H7 (cell line): ENCODE measurements at regions not wholly inside any gene's neighbourhood (a gene's known extent, or its start where the extent isn't known, plus 50 kb on each side); places are given as distances from the start of the nearest gene placed in this dataset.
"Not testable (repeated sequence)": the region's sequence is repeated elsewhere in the genome, so short reads cannot be mapped to it uniquely, and the experiment has no call there.

Experiments used
- DNase-seq: peaks from one replicate; pipeline ENCODE4 v3.0.0; 2012
- H3K27me3 ChIP-seq: 2 replicates; pipeline ENCODE4 v1.6.0; 2011; ENCODE audit warnings: mild to moderate bottlenecking, low read length; ENCODE audit not compliant: control insufficient read depth, insufficient read depth
- H3K36me3 ChIP-seq: replicated peaks from 2 replicates; pipeline ENCODE4 v1.5.1; 2011; ENCODE audit warnings: low read length; ENCODE audit not compliant: control insufficient read depth, insufficient read depth
- H3K4me3 ChIP-seq: 2 replicates; pipeline ENCODE4 v1.5.1; 2011; ENCODE audit warnings: low read depth, mild to moderate bottlenecking, control low read depth, low read length, moderate library complexity; ENCODE audit not compliant: insufficient read depth

DNA sequence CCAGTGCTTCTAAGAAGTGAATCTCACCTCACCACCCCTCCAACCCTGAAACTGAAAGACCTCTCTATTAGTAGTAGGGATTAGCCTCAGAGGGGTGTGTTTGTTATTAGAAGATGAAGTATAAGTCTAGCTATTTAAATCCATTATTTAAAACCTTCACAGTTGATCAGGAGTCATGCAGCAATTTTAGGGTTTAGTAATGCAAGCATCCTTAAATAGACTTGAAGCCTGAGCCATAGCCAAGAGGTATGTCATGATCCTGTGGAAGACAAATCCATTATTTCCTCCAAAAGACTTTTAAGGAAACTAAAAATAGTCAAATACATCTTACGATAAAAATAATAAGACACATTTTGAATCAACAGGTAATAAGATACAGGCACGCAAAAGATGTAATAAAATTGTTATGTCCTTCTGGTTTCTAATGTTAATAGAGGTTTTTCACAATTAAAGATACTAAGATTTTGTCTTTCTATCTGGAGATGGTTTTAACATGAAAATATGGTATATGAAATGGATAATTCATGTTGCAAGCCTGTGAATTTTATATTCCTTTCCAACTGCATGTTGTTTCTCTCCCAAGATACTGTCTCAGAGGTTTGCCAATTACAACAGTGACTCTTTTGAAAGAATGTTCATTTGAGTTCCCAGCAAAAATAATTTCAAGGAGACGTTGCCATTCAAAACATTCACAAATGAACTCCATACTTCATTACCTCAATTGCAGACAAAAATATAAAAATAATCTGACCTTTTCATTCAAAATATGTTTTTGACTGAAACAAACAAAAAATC lies 68.0 kb downstream of the LUZP4 start:
- H3K4me3 ChIP-seq: no peak overlapping the region
- no peak for DNase-seq
- no peaks in the 10 kb centered on the region for H3K36me3 ChIP-seq

DNA sequence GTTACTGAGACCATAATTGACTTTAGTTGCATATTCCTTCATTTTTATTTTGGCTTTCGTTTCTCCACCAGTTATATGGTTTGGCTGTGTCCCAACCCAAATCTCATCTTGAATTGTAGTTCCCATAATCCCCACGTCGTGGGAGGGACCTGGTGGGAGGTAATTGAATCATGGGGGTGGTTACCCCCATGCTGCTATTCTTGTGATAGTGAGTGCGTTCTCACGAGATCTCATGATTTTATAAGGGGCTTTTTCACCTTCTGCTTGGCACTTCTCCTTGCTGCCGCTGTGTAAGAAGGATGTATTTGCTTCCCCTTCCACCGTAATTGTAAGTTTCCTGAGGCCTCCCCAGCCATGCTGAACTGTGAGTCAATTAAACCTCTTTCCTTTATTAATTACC lies 70.0 kb downstream of the LUZP4 start:
- H3K36me3 ChIP-seq, DNase-seq, H3K4me3 ChIP-seq, H3K27me3 ChIP-seq: not testable (repeated sequence)

More for the DNA sequence above, 68.0 kb downstream of the LUZP4 start:
- H3K27me3 ChIP-seq: no peaks in the 10 kb centered on the region; the same call in 1 of the 2 replicates

DNA sequence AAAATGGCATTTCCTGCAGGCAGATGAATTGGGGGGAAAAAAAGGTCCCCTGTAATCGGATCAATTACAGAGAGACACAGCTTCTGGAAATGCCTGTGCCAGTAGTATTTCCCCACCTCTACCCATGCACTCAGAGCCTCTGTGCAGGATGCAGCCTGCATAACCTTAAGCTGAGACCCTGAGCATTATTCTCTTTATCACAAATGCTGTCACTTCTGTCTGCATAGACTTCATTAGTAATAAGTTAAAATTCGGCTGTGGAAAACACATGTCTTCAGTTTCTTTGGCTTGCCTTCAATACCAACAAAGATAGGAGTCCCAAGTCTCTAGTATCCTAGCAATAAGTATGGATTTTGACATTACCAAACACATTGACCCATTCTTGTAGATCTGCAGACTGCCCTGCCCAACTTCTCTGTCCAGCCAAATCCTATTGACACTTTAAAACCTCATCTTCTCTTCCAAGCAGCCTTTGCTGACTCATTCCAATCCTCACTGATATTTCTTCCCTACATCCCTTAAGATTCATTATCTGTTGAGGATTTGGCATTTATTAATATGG lies 70.8 kb downstream of the LUZP4 start:
- Histone ChIP-seq H3K27me3 (no peaks in the 10 kb centered on the region; the same call in 1 of the 2 replicates), H3K4me3 (no peak overlapping the region), H3K36me3 (no peaks in the 10 kb centered on the region)
- DNase-seq: no peak

DNA sequence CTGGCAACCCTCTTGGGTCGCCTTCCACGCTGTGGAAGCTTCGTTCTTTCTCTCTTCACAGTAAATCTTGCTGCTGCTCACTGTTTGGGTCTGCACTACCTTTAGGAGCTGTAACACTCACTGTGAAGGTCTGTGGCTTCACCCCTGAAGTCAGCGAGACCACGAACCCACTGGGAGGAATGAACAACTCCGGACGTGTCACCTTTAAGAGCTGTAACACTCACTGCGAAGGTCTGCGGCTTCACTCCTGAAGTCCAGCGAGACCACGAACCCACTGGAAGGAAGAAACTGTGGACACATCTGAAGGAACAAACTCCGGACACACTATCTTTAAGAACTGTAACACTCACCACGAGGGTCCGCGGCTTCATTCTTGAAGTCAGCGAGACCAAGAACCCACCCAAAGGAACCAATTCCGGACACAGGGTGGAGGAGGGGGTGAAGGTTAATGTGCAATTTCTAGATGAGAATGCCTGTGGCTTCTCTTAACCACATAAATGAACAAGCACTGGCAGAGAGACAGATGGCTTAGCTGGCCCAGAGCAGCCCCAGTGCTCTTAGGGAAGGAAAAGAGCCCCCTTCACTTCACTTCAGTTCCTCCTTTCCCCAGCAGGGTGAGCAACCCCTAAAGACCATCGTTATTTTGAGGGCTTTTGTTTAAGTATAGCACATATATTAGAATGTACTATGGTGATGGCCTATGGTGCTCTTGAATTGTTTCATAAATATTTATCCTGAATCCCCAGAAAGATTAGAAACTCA lies 73.0 kb downstream of the LUZP4 start:
- Histone ChIP-seq H3K36me3 (no peaks in the 10 kb centered on the region), H3K27me3 (no peaks in the 10 kb centered on the region; the same call in 1 of the 2 replicates), H3K4me3 (no peak overlapping the region)
- peak; percentile 21 for DNase-seq

DNA sequence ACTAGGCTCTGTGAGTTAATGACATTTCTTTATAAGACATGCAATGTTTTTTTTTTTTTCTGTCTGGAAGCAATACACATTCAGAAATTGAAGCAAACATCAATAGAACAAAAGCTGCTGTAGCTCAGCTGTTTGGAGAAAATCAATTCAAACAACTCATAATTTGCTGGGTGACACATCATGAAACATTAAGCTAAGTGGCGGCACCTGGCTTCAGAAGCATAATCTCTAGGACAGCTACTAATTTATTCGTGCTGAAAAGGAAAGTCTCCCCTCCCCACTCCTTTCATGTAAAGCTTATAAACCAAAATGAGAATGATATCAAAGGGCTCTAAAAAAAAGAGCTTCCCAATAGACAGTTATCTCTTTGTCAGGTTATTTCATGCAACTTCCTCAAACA lies 73.9 kb downstream of the LUZP4 start:
- Histone ChIP-seq H3K27me3 (no peaks in the 10 kb centered on the region), H3K4me3 (no peak overlapping the region), H3K36me3 (no peaks in the 10 kb centered on the region)
- DNase-seq: no peak

DNA sequence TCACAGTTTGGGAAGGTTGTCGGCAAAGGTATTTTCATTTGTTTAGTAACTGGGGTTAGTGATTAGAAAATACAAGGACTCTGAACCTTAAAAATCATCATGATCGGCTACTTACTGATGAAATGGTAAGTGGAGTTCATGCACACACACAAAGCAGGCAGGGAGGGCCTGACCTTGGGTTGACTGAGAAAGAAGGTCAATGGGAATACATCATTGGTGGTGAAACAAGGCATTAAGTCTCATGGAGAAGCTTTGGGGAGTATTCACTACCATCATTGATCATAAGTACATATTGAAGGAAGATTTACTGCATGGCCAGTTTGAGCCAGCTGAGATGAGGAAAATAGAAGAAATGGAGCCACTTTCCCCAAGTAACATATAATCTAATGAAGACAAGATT lies 74.4 kb downstream of the LUZP4 start:
- no peaks in the 10 kb centered on the region for H3K27me3 ChIP-seq
- no peak overlapping the region for H3K4me3 ChIP-seq
- DNase-seq: no peak
- no peaks in the 10 kb centered on the region for H3K36me3 ChIP-seq

DNA sequence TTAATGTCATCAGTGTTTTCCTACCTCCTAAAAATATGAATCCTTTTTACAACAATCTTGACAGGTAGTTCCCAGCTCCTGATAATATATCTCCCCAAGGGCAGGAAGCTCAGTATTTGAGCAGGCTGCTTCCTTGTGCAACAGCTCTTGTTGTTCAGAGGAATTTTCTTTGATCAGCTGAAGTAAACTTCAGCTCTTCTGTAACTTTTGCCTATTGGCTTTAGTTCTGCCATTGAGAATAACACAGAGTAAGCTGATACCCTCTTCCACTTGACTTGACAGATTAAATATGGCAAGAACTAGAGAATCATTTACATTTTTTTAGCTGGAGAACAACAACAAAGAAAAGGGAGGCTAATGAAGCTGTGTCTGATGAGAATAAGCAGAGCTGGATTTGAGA lies 75.2 kb downstream of the LUZP4 start:
- Histone ChIP-seq H3K36me3 (no peaks in the 10 kb centered on the region), H3K27me3 (no peaks in the 10 kb centered on the region), H3K4me3 (no peak overlapping the region)
- no peak for DNase-seq

DNA sequence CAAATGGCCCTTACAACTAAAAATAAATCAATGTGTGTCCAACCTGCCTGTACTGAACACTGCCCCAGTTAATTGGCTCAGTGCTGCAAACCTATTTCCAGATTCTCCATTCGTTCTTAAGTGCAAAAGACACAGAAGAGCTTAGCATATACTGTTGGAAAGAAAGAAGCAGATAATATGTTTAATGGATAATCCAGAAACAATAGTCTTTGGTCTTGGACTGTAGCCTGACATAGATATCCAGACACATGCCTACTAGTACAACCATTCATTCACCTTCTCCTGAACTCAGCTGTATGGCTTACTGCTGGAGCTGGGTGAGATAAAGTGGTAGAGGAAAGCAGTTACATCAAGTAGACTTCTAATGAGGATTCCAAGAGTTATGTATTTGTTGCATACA lies 77.0 kb downstream of the LUZP4 start:
- Histone ChIP-seq H3K27me3 (no peaks in the 10 kb centered on the region), H3K4me3 (no peak overlapping the region)
- no peak for DNase-seq

DNA sequence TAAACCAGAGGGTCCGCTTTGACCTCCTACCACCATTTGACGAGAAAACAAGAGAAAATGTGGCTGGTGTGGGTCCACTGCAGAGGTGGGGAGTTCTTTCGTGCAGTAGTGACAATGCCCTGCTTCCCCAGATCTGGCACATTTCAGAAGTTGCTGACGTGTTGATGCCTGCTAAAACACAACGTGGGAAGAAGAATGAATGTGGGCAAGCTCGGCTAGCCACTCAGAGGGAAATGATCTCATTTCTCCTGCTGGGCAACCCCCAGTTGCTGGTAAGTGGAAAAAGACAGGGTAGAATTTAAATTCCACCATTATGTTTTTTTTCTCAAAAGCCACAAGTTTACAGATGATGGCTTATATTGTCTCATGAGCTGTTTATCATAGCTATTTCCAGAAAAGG lies 77.9 kb downstream of the LUZP4 start:
- no peak for DNase-seq
- Histone ChIP-seq H3K4me3 (no peak overlapping the region), H3K36me3 (no peaks in the 10 kb centered on the region), H3K27me3 (no peaks in the 10 kb centered on the region)

More for the DNA sequence above, 77.0 kb downstream of the LUZP4 start:
- H3K36me3 ChIP-seq: no peaks in the 10 kb centered on the region

DNA sequence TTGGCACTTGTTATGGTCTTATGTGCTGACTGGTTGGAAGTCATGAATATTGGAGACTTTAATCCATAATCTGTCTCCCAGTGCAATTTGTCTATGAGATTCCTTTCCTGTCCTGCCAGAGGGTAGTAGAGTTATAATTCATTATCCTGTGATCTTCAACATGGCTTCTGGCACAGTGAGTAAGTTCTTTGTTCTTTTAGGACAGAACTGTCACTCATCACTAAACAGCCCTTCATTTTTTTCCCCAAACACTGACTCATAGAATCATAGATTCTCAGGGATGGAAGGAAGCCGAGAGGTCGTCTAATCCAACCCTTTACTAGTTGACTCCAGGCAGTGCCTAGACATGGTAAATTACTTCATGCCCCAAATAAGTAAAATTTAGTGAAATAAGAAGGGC lies 78.4 kb downstream of the LUZP4 start:
- H3K4me3 ChIP-seq: no peak overlapping the region
- no peaks in the 10 kb centered on the region for H3K36me3 ChIP-seq
- no peak for DNase-seq
- no peaks in the 10 kb centered on the region for H3K27me3 ChIP-seq

DNA sequence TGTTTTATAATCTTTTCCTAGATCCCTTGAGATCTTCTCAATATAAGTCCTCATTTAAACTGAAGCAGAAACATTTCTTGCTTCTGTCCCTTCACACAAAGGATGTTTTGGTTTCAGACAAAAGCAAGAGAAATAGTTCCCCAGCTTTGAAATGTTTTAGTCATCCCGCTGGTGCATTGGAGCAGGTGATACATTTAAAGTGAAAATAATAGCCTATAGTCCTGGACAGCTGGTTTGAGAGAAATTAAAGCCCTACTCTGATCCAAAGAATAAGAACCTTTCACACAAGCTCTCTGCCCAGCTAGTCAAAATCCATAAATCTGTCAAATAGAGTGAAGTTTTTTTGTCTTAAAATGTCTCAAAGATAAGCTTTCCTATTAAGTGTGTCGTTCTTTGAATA lies 79.4 kb downstream of the LUZP4 start:
- DNase-seq: no peak
- Histone ChIP-seq H3K36me3 (no peaks in the 10 kb centered on the region), H3K4me3 (no peak overlapping the region), H3K27me3 (no peaks in the 10 kb centered on the region)

DNA sequence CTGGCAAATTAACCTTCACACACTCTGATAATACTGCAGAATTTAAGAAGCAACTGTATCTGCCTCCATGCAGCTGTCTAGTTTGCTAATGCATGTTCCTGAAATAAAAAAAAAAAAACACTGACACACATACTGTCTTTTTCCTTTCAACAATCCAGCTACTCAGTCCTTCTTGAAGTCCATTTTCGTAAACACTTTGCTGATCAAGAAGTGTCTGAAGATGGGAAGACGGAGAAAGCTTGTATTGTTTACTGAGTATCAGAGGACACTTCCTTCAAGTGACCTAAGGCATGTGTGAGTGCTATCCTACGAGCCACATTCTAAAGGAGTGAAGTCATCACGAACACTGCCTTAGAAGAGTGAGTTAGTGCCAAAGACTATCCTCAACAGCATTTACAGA lies 82.6 kb downstream of the LUZP4 start:
- Histone ChIP-seq H3K27me3 (no peaks in the 10 kb centered on the region), H3K4me3 (no peak overlapping the region), H3K36me3 (no peaks in the 10 kb centered on the region)
- DNase-seq: no peak

DNA sequence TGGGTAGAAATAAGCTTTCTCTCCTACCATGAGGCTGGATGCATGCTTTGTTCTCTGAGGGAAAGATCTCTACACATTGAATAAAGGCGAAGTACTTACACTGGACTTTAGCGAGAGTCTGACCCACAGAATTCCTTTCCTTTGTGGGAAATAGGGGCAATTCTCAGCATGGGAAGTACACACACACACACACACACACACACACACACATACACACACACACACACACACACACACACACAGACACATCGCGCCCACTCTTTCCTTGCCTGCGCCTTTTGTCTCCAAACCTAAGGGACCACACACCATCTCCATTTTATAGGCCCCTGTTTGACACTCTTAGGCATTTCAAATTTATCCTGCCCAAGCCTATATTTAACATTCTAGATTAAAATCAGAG lies 83.8 kb downstream of the LUZP4 start:
- H3K4me3 ChIP-seq: no peak overlapping the region
- no peaks in the 10 kb centered on the region for H3K36me3 ChIP-seq
- no peaks in the 10 kb centered on the region for H3K27me3 ChIP-seq
- no peak for DNase-seq

DNA sequence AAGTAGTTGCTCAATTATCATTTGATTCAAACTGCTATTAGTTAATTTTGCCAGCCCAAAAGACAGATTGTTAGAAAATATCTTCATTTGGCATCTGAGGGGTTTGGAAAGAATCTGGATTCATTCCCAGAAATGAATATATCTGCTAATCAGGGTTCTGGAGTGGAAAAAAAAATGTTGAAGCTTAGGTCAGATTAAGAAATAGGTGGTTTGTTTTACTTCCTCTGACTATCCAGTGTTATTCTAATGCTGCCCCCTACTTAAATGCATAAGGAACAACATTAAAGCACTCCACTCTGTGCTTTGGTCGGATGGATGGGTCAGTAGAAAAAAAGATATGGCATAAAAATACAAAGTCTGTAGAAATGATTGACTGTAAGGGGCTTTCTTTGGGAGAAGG lies 89.0 kb downstream of the LUZP4 start:
- Histone ChIP-seq H3K36me3 (no peaks in the 10 kb centered on the region), H3K27me3 (no peaks in the 10 kb centered on the region), H3K4me3 (no peak overlapping the region)
- no peak for DNase-seq

DNA sequence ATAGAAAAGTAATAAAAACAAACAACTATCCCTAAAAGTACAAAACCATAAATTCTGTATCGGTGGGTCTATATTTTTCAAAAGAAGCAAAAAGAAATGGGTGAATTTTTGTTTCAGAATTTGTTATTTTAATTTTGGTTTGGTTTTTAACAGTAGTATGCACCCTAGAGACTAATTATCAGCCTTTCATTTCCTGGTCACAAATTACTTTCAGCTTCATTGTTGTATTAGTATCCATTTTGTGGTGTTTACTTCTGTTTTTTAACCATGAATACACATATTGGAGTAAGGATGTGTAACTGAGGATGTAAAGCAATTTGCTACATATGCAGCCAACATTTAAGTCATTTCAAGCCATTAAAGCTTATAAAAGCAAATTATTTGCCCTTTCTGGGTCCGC lies 97.8 kb downstream of the LUZP4 start:
- H3K27me3 ChIP-seq: no peaks in the 10 kb centered on the region
- no peak overlapping the region for H3K4me3 ChIP-seq
- H3K36me3 ChIP-seq: no peaks in the 10 kb centered on the region
- no peak for DNase-seq
